Endothelial cell of umbilical vein (primary cell): ENCODE measurements at regions not wholly inside any gene's neighbourhood (a gene's known extent, or its start where the extent isn't known, plus 50 kb on each side); places are given as distances from the start of the nearest gene placed in this dataset.

Source experiments
- BruUV-seq: library from RNA; stranded (reverse); fragments of 400-500 nt; replicated peaks from 2 replicates; lab custom pipeline; 2021; lab: Mats Ljungman, UMichigan
- CTCF ChIA-PET: fragments of 300-600, 350-600 bp; sonication (Branson Sonifier 250); formaldehyde crosslinking; loops from one replicate; lab custom pipeline; 2021; ENCODE audit warnings: antibody characterized with exemption, inconsistent platforms; lab: Charles Lee
- POLR2A ChIA-PET: fragments of 300-600, 350-600 bp; sonication (Branson Sonifier 250); formaldehyde crosslinking; loops from one replicate; lab custom pipeline; 2021; ENCODE audit warnings: antibody characterized with exemption, inconsistent platforms; lab: Charles Lee
- DNase-seq: peaks from one replicate; pipeline ENCODE4 v3.0.0-alpha.2; 2011; ENCODE audit warnings: low read depth, low spot score
- FAIRE-seq: peaks from 2 replicates; lab custom pipeline; 2011; peaks lifted over from hg19 to GRCh38; lab: Jason Lieb, UNC
- H2AFZ ChIP-seq: 2 replicates; pipeline ENCODE4 v1.6.0; 2012; ENCODE audit warnings: low read depth, low read length, control low read depth, inconsistent platforms
- H3K27ac ChIP-seq: 2 replicates; pipeline ENCODE4 v1.5.1; 2011; ENCODE audit warnings: low read depth, mild to moderate bottlenecking, control low read depth, low read length, moderate library complexity; ENCODE audit not compliant: insufficient read depth
- H3K27me3 ChIP-seq, 2 experiments: 2 replicates each; pipeline versions ENCODE4 v1.6.0 to v1.6.1; 2011; ENCODE audit warnings: low read length in 2 of 2, mixed read lengths in 1 of 2; ENCODE audit not compliant: control insufficient read depth in 2 of 2, insufficient read depth in 2 of 2
- H3K36me3 ChIP-seq, 2 experiments: 2 replicates in 1 of 2; 3 replicates in 1 of 2; pipeline ENCODE4 v1.5.1; 2011; ENCODE audit warnings: low read length in 2 of 2, mild to moderate bottlenecking in 1 of 2, moderate library complexity in 1 of 2; ENCODE audit not compliant: control insufficient read depth in 2 of 2, insufficient read depth in 2 of 2; ENCODE audit errors: extremely low read depth in 1 of 2
- H3K4me1 ChIP-seq: 3 replicates; pipeline ENCODE4 v1.5.1; 2011; ENCODE audit warnings: mild to moderate bottlenecking, low read length; ENCODE audit not compliant: control insufficient read depth, insufficient read depth; ENCODE audit errors: extremely low read depth
- H3K4me2 ChIP-seq: 2 replicates; pipeline ENCODE4 v1.6.1; 2011; ENCODE audit warnings: low read length, control low read depth, mixed read lengths; ENCODE audit not compliant: insufficient read depth
- H3K4me3 ChIP-seq, 3 experiments: fragments of 200-600 bp in 1 of 3; sonication (generic), shearing (Covaris generic) in 1 of 3; replicated peaks in 1 of 3; 2 replicates each; pipeline ENCODE4 v1.5.1; 2011 to 2016; ENCODE audit warnings: control low read depth in 3 of 3, low read length in 3 of 3, mild to moderate bottlenecking in 2 of 3, inconsistent platforms in 1 of 3, low read depth in 1 of 3, moderate library complexity in 1 of 3; ENCODE audit not compliant: insufficient read depth in 1 of 3
- H3K79me2 ChIP-seq: 2 replicates; pipeline ENCODE4 v1.6.0; 2012; ENCODE audit warnings: low read length, inconsistent platforms; ENCODE audit not compliant: control insufficient read depth, insufficient read depth
- H3K9ac ChIP-seq: replicated peaks from 2 replicates; pipeline ENCODE3; 2011; ENCODE audit warnings: low read length, control low read depth; ENCODE audit not compliant: insufficient read depth; ENCODE audit errors: extremely low read depth
- H3K9me1 ChIP-seq: replicated peaks from 3 replicates; pipeline ENCODE4 v1.6.0; 2011; ENCODE audit warnings: mild to moderate bottlenecking, low read length; ENCODE audit not compliant: control insufficient read depth, insufficient read depth; ENCODE audit errors: extremely low read depth
- H3K9me3 ChIP-seq: replicated peaks from 2 replicates; pipeline ENCODE4 v1.5.1; 2012; ENCODE audit warnings: low read length, inconsistent platforms; ENCODE audit not compliant: control insufficient read depth, insufficient read depth
- H4K20me1 ChIP-seq: replicated peaks from 2 replicates; pipeline ENCODE3; 2011; ENCODE audit warnings: mild to moderate bottlenecking, low read length; ENCODE audit not compliant: control insufficient read depth, insufficient read depth; ENCODE audit errors: extremely low read depth
- EZH2 ChIP-seq: IDR thresholded peaks from 2 replicates; pipeline ENCODE4 v1.6.1; 2012; ENCODE audit warnings: borderline replicate concordance, low read depth, mild to moderate bottlenecking, moderate library complexity, low read length, inconsistent platforms; ENCODE audit not compliant: severe bottlenecking
- FOS ChIP-seq: IDR thresholded peaks from 2 replicates; pipeline ENCODE4 v1.6.1; 2011; ENCODE audit warnings: mild to moderate bottlenecking, low read length, moderate library complexity, borderline replicate concordance; ENCODE audit not compliant: insufficient read depth
- GATA2 ChIP-seq: IDR thresholded peaks from 2 replicates; pipeline ENCODE4 v1.7.0; 2011; ENCODE audit warnings: low read depth, mild to moderate bottlenecking, moderate library complexity, mixed read lengths, low read length; ENCODE audit not compliant: insufficient read length, insufficient read depth
- JUN ChIP-seq: IDR thresholded peaks from 2 replicates; pipeline ENCODE4 v1.6.1; 2011; ENCODE audit warnings: borderline replicate concordance, low read depth; ENCODE audit not compliant: insufficient read length, insufficient read depth
- MYC ChIP-seq: IDR thresholded peaks from one replicate; pipeline ENCODE4 v1.6.1; 2011; ENCODE audit warnings: mild to moderate bottlenecking, low read depth, low read length
- POLR2A ChIP-seq: IDR thresholded peaks from 2 replicates; pipeline ENCODE4 v1.6.1; 2012; ENCODE audit warnings: low read depth, mild to moderate bottlenecking, control low read depth, low read length
- POLR2AphosphoS5 ChIP-seq: IDR thresholded peaks from 2 replicates; pipeline ENCODE4 v1.6.1; 2012; ENCODE audit warnings: low read depth, mild to moderate bottlenecking, control low read depth, low read length, moderate library complexity; ENCODE audit not compliant: insufficient read depth
- dilution Hi-C: fragments of 300-500 bp; cut with MboI; formaldehyde crosslinking; loops from one replicate; pipeline ENCODE4 v1.15.0; 2019; ENCODE audit warnings: low sequenced_read_pairs; ENCODE audit not compliant: extremely low pct_ligation_motif_present
- intact Hi-C: fragments of 100-400 bp; cut with micrococcal nuclease; formaldehyde crosslinking; loops from one replicate; pipeline ENCODE4 v1.10.0; 2022
- TF ChIP-seq, protein P1 (sequence below), 2 donors: IDR thresholded peaks; 1 replicate in 1 of 2; 2 replicates in 1 of 2; pipeline ENCODE4 v1.5.1; 2011; ENCODE audit warnings: low read length in 2 of 2, mild to moderate bottlenecking in 2 of 2, moderate library complexity in 2 of 2, control low read depth in 1 of 2, inconsistent platforms in 1 of 2, low read depth in 1 of 2; ENCODE audit not compliant: insufficient read depth in 1 of 2; ENCODE audit errors: extremely low read depth in 1 of 2
- TF ChIP-seq, protein P2 (sequence below): IDR thresholded peaks from 2 replicates; pipeline ENCODE4 v1.6.1; 2011; ENCODE audit not compliant: insufficient read depth, insufficient read length

DNA sequence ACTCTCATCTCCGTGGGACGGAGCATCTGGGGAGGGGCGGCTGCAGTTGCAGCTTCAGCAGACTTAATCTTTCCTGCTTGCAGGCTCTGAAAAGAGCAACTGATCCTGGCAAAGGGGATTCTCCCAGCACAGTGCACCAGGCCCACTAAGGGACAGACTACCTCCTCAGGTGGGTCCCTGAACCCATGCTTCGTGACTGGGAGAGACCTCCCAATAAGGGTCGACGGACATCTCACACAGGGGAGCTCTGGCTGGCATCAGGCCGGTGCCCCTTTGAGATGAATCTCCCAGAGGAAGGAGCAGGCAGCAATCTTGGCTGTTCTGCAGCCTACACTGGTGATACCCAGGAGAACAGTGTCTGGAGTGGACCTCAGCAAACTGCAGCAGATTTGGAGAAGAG is 303.3 kb upstream of the FGF16 start:
- TF ChIP-seq JUN (no peak), POLR2A (no peak), POLR2AphosphoS5 (no peak), FOS (no peak), EZH2 (no peak), GATA2 (no peak), MYC (no peak)
- TF ChIP-seq, protein P1, sequence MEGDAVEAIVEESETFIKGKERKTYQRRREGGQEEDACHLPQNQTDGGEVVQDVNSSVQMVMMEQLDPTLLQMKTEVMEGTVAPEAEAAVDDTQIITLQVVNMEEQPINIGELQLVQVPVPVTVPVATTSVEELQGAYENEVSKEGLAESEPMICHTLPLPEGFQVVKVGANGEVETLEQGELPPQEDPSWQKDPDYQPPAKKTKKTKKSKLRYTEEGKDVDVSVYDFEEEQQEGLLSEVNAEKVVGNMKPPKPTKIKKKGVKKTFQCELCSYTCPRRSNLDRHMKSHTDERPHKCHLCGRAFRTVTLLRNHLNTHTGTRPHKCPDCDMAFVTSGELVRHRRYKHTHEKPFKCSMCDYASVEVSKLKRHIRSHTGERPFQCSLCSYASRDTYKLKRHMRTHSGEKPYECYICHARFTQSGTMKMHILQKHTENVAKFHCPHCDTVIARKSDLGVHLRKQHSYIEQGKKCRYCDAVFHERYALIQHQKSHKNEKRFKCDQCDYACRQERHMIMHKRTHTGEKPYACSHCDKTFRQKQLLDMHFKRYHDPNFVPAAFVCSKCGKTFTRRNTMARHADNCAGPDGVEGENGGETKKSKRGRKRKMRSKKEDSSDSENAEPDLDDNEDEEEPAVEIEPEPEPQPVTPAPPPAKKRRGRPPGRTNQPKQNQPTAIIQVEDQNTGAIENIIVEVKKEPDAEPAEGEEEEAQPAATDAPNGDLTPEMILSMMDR (IDR thresholded peaks at IDR 0.05; ENCODE audit: extremely low read depth in 1 of 2, insufficient read depth in 1 of 2, low read depth in 1 of 2, low read length in 2 of 2), result no peak
- TF ChIP-seq, protein P2, sequence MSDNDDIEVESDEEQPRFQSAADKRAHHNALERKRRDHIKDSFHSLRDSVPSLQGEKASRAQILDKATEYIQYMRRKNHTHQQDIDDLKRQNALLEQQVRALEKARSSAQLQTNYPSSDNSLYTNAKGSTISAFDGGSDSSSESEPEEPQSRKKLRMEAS, result no peak
- Histone ChIP-seq H3K9me3 (no peaks in the 10 kb centered on the region), H3K9ac (no peak overlapping the region), H3K27ac (no peak overlapping the region), H3K27me3 (no peaks in the 10 kb centered on the region), H3K79me2 (no peaks in the 10 kb centered on the region), H3K4me2 (no peak overlapping the region), H3K4me1 (no peaks in the 10 kb centered on the region), H3K4me3 (no peak overlapping the region), H2AFZ (no peak overlapping the region), H4K20me1 (no peaks in the 10 kb centered on the region), H3K9me1 (no peaks in the 10 kb centered on the region), H3K36me3 (no peaks in the 10 kb centered on the region)
- ChIA-PET POLR2A (no interaction called here), CTCF (no interaction called here)
- no TSS peak for BruUV-seq
- intact Hi-C loops (no loop called here), dilution Hi-C loops (no loop called here)
- FAIRE-seq (no peak), DNase-seq (no peak)
